Spleen (tissue), 11 donors: ENCODE measurements at regions not wholly inside any gene's neighbourhood (a gene's known extent, or its start where the extent isn't known, plus 50 kb on each side); places are given as distances from the start of the nearest gene placed in this dataset.

Experiments used
- DNase-seq: peaks from one replicate; pipeline ENCODE4 v3.0.0-alpha.2; 2020
- H3K27ac ChIP-seq, 8 donors: fragments of 200-600 bp; sonication (generic) in 7 of 8; 1 replicate in 4 of 8; 2 replicates in 4 of 8; pipeline versions ENCODE4 v1.5.0 to v1.8.0; 2016 to 2021; ENCODE audit warnings: inconsistent platforms in 4 of 8, mild to moderate bottlenecking in 4 of 8, moderate library complexity in 1 of 8
- H3K27me3 ChIP-seq, 7 donors: fragments of 200-600 bp; sonication (generic) in 6 of 7; replicated peaks in 1 of 7; 1 replicate in 4 of 7; 2 replicates in 3 of 7; pipeline versions ENCODE4 v1.5.0 to v1.8.0; 2016 to 2021; ENCODE audit warnings: inconsistent platforms in 3 of 7, mild to moderate bottlenecking in 1 of 7
- H3K36me3 ChIP-seq, 6 donors: fragments of 200-600 bp; sonication (generic) in 5 of 6; 1 replicate in 4 of 6; 2 replicates in 2 of 6; pipeline versions ENCODE4 v1.5.0 to v1.8.0; 2016 to 2021; ENCODE audit warnings: inconsistent platforms in 2 of 6
- H3K4me1 ChIP-seq, 6 donors: fragments of 200-600 bp; sonication (generic) in 5 of 6; 1 replicate in 3 of 6; 2 replicates in 3 of 6; pipeline versions ENCODE4 v1.5.0 to v1.8.0; 2016 to 2021; ENCODE audit warnings: inconsistent platforms in 3 of 6
- H3K4me3 ChIP-seq, 8 donors: fragments of 200-600 bp; sonication (generic) in 7 of 8; 1 replicate in 4 of 8; 2 replicates in 4 of 8; pipeline versions ENCODE4 v1.5.0 to v1.8.0; 2016 to 2021; ENCODE audit warnings: inconsistent platforms in 4 of 8, mild to moderate bottlenecking in 4 of 8, moderate library complexity in 2 of 8
- H3K9me3 ChIP-seq, 8 donors: fragments of 200-600 bp; sonication (generic) in 7 of 8; 1 replicate in 4 of 8; 2 replicates in 4 of 8; pipeline versions ENCODE4 v1.5.0 to v1.8.0; 2016 to 2021; ENCODE audit warnings: inconsistent platforms in 4 of 8
- CTCF ChIP-seq, 11 experiments: fragments of 200-600 bp in 7 of 11; fragments of 450-650 bp in 4 of 11; sonication (generic) in 4 of 11; IDR thresholded peaks in 8 of 11; conservative IDR thresholded peaks in 3 of 11; 1 replicate in 7 of 11; 2 replicates in 4 of 11; pipeline versions ENCODE4 v1.4.0 to v1.8.0; 2016 to 2021; ENCODE audit warnings: antibody characterized with exemption in 11 of 11, inconsistent platforms in 4 of 11, mild to moderate bottlenecking in 1 of 11
- POLR2A ChIP-seq, 3 donors: fragments of 450-650 bp; IDR thresholded peaks; one replicate each; pipeline ENCODE4 v1.5.1; 2017; ENCODE audit warnings: antibody characterized with exemption in 3 of 3, mild to moderate bottlenecking in 1 of 3
- POLR2AphosphoS5 ChIP-seq, 3 donors: sonication (generic); formaldehyde crosslinking; IDR thresholded peaks; one replicate each; pipeline ENCODE4 v1.5.1; 2017; ENCODE audit warnings: antibody characterized with exemption in 3 of 3
- WGBS, 5 donors: extraction: QIAGEN DNeasy Blood & Tissue Kit in 3 of 5; methylation state at CpG; one replicate each; pipeline versions ENCODE4 v1.1.5 to v1.1.7; 2013 to 2018; 5-methylcytosine and 5-hydroxymethylcytosine counted together
- intact Hi-C: fragments of 100-400 bp; cut with DNase I; formaldehyde crosslinking; loops from one replicate; pipeline ENCODE4 v1.15.0; 2023; ENCODE audit warnings: low total_unique reads
- donor health status: healthy with polysubstance abuse.
- donor health status: DM: no; HTN: no; CAD: no; lungs with moderate emphysema.
- donor health status: DM: no; HTN: no; CAD: no.
- donor health status: Bipolar disorder and iron deficiency.
- donor health status: healthy.
- donor health status: DM: no; HTN: no; CAD: no.
- donor health status: DM: yes; HTN: yes; CAD: no.

- no peak for TF ChIP-seq CTCF (IDR thresholded peaks at IDR 0.05 in 8 of 11, conservative IDR thresholded peaks at IDR 0.05 in 3 of 11)
- TF ChIP-seq POLR2A (IDR thresholded peaks at IDR 0.05) = no peak
- no peak for TF ChIP-seq POLR2AphosphoS5 (IDR thresholded peaks at IDR 0.05)
- no peaks in the 10 kb centered on the region for H3K27me3 ChIP-seq
- no peak for DNase-seq
- no peaks in the 10 kb centered on the region for H3K36me3 ChIP-seq
- WGBS, 5 donors = 67 to 74% (median 73%) methylated on average over 4 of the region's 4 CpGs
- H3K4me3 ChIP-seq = no peak overlapping the region
- H3K27ac ChIP-seq = no peak overlapping the region
- no peaks in the 10 kb centered on the region for H3K4me1 ChIP-seq
- peaks cover 0 to 11% (median 8%) of the 10 kb centered on the region in 8 donors for H3K9me3 ChIP-seq
- intact Hi-C loops = no loop called here
These were observed 851.0 kb downstream of the KCNMA1 start for GRCh38 chr10:76786504-76787072.

GRCh38 chr10:76784076-76784475, 853.5 kb downstream of the KCNMA1 start:
- peaks cover 0 to 11% (median 8%) of the 10 kb centered on the region in 8 donors for H3K9me3 ChIP-seq
- TF ChIP-seq POLR2A (IDR thresholded peaks at IDR 0.05) (no peak), POLR2AphosphoS5 (IDR thresholded peaks at IDR 0.05) (no peak), CTCF (IDR thresholded peaks at IDR 0.05 in 8 of 11, conservative IDR thresholded peaks at IDR 0.05 in 3 of 11) (no peak)
- no peaks in the 10 kb centered on the region for H3K36me3 ChIP-seq
- H3K27me3 ChIP-seq = no peaks in the 10 kb centered on the region
- no peak overlapping the region for H3K4me3 ChIP-seq
- WGBS, 5 donors = 18 to 52% (median 40%) methylated on average over 1 of the region's 1 CpG
- no peak overlapping the region for H3K27ac ChIP-seq
- DNase-seq = no peak
- intact Hi-C loops = no loop called here
- no peaks in the 10 kb centered on the region for H3K4me1 ChIP-seq

GRCh38 chr10:76779796-76780301, 857.8 kb downstream of the KCNMA1 start:
- no peaks in the 10 kb centered on the region for H3K36me3 ChIP-seq
- intact Hi-C loops = no loop called here

More at GRCh38 chr10:76779796-76780301, 857.8 kb downstream of the KCNMA1 start:
- no peak for TF ChIP-seq POLR2A (IDR thresholded peaks at IDR 0.05)
- TF ChIP-seq POLR2AphosphoS5 (IDR thresholded peaks at IDR 0.05) = no peak
- TF ChIP-seq CTCF (IDR thresholded peaks at IDR 0.05 in 8 of 11, conservative IDR thresholded peaks at IDR 0.05 in 3 of 11) = no peak
- peaks cover 0 to 25% (median 18%) of the 10 kb centered on the region in 8 donors for H3K9me3 ChIP-seq
- H3K4me1 ChIP-seq = no peaks in the 10 kb centered on the region
- no peak overlapping the region for H3K4me3 ChIP-seq
- no peaks in the 10 kb centered on the region for H3K27me3 ChIP-seq
- DNase-seq = no peak
- no peak overlapping the region for H3K27ac ChIP-seq
- 72 to 81% (median 75%) methylated on average over 6 of the region's 6 CpGs for WGBS, 5 donors
